HG02870 (cell line): ENCODE measurements at regions not wholly inside any gene's neighbourhood (a gene's known extent, or its start where the extent isn't known, plus 50 kb on each side); places are given as distances from the start of the nearest gene placed in this dataset.
"Not testable (repeated sequence)": the region's sequence is repeated elsewhere in the genome, so short reads cannot be mapped to it uniquely, and the experiment has no call there.

Experiments used
- ATAC-seq: cut with Tn5 transposase; IDR thresholded peaks from one replicate; pipeline ENCODE4 v1.9.1; 2021; ENCODE audit warnings: mild to moderate bottlenecking, moderate library complexity; ENCODE audit not compliant: unreplicated experiment

DNA sequence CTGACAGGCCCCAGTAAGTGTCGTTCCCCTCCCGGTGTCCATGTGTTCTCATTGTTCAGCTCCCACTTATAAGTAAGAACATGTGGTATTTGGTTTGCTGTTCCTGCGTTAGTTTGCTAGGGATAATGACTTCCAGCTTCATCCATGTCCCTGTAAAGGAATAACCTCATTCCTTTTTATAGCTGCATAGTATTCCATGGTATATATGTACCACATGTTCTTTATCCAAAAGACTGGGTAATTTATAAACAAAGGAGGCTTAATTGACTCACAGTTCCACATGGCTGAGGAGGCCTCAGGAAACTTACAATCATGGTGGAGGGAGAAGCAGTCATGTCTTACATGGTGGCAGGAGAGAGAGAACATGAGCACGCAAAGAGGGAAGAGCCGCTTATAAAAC, 79.6 kb upstream of the CACUL1 start:
- not testable (repeated sequence) for ATAC-seq

DNA sequence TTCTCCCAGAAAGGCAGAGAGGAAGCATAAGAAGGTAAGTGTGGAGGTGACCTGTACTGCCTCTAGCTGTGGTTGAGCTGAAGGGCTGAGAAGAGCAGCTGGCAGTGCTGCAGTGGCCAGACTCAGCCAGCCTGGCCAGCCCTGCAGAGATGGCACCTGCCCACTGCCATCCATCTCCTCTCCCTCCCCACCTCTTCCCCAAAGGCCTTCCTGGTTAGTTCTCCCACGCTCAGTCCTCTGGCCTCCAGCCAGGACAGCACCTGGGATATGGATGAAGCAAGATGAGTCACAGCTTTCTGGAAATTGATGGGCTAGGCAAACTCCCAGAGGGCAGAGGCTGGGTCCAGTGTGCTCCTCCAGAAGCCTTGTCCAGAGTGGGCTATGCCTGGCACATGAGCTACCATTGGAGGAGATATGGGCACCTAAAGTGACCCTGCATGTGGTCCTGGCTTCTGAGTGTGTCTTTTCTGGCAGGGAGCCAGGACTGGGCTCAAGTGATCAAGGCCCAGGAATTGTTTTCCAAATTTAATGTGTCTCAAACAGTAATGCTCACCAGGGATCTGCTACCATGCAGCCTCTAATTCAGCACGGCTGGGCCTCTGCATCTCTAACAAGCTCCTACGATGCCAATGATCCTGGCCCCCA, 81.0 kb upstream of the CACUL1 start:
- no peak for ATAC-seq

DNA sequence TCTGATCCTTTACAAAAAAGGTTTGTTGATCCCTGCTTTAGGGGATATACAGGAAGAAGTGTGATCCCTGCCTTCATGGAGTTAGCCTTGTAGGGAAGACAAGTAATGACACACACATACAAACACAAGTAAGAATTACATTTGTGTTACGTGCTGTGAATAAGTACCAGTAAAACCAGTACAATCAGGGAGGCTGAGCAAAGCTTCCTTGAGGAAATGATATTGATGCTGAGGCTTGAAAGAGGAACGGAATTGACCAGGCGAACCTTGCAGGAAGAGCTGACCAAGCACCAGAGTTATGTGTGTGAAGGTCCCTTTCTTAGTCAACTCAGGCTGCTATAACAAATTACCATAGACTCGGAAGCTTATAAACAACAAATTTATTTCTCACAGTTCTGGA, 83.6 kb upstream of the CACUL1 start:
- no peak for ATAC-seq

DNA sequence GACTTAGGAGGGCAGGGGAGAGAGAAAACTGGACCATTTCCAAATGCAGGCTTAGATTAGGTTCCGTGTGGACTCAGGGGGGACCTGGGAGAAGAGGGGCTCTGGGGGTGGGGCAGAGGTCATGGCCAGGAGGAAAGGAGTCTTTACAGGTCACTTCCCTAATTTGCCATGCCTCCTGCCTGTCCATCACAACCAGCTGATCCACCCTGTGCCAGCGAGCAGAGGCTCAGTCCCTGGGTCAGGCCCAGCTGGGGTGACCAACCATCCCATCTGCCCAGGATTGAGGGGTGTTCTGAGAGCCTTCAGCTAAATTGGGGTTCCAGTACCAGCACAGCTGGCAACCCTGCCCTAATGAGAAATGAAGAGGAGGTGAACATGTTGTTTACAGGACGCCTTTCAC, 84.6 kb upstream of the CACUL1 start:
- no peak for ATAC-seq

DNA sequence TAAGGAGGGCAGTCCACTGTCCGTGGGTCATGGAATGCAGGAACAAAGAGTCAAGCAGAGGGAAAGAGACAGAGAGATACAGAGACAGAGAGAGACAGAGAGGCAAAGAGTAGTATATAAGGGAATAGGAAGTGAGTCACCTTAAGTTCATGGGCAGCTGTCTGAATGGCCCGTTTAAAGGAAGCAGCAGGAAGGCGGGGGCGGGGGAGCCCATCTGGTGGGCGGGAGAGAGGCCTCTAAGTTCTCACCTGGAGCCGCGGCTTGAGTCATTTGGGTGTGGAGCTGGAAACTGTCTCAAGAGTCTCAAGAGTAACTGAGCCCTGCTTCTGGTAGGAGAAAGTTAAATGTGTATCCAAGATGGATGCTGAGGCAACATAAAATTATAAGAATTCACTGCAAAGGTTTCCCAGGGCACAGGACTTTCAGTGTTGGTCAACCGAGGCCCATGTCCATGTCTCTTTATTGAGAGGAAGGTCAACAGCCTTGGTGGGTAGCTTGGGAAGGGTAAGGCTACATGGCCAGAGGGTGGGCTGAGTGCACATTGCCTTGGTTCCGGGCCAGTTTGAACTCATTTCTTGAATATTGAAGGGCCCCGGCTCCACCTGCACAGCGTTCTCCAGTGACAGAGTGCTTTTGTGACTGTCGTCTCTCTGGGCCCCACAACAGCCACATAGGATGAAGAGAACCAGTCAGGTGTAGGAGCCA, 85.5 kb upstream of the CACUL1 start:
- no peak for ATAC-seq

DNA sequence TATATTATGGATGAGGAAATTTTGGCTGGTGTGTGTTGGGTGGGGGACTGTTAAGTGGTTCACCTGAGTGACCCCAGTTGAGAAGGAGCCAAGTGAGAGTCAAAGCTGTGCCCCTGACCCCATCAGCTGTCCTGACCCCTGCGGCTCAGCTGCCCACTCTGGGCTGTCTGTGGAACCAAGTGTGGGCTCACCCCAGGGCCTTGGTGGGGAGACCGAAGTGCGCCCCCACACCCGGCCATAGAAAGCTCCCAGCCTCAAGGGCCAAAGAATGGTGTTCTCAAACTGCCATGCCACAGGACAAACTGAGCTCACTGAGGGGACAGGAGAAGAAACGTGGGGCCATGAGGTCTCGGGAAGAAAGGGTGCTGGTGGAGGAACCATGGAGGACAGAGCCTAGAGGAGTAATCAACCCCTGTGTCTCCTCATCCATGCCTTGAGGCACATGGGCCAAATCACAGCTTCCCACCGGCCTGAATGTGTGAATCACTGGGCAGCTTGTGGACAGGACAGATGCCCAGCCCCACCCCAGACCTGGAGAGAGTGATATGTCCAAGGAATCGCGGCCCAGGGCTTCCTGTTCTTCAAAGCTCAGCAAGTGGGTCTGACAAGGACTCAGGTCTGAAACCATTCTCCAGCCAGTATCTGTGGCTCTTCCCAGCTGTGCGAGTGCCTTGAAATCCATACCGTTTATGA, 86.2 kb upstream of the CACUL1 start:
- no peak for ATAC-seq

DNA sequence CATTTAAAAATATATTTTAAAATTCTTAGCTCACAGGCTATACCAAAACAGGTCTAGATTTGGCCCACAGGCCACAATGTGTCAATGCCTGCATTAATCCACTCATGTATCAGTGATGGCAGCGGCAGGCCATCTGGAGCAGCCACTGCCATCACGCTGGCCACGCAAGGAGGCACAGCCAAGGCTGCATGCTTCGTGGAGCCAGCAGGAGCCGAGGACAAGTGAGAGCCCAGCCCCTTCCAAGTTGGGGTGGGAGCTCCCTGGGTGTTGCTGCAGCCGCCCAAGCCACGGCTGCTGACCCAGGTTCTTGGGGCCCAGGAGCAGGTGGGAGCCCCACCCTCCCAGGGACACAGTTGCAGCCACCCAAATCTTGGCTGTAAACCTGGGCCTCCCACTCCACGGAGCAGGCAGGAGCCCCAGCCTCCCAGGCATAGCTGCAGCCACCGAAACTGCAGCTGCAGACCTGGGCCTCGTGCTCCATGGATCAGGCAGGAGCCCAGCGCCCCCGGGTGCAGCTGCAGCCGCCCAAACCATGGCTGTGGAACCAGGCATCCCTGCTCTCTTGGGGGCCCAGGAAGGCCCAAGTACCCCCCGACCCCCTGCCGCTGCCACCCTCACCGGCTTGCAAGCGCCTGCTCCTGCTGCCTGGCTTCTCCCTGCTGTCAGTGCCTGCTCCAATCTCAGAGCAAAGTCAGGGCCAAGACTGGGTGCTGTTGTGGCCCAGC, 87.3 kb upstream of the CACUL1 start:
- ATAC-seq, result no peak

DNA sequence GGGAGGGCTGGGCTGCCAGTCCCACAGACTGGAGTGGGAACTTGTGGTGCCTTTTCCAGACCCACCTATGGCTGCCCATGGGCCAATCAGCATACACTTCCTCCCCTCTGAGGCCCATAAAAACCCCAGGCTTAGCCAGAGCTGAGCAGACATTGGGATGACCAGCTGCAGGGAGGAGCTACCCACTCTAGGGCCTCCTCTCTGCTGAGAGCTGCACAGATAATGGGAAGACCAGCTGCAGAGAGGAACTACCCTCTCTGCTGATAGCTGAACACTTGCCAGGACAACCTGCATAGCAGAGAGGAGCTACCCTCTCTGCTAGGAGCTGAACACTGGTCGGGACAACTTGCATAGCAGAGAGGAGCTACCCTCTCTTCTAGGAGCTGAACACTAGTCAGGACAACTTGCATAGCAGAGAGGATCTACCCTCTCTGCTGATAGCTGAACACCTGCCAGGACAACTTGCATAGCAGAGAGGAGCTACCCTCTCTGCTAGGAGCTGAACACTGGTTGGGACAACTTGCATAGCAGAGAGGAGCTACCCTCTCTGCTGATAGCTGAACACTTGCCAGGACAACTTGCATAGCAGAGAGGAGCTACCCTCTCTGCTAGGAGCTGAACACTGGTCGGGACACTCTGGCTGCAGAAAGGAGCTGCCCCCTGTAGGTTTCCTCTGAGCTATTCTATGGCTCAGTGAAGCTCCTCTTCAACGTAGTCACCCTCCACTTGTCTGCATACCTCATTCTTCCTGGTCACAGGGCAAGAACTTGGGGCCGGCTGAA, 88.3 kb upstream of the CACUL1 start:
- no peak for ATAC-seq

DNA sequence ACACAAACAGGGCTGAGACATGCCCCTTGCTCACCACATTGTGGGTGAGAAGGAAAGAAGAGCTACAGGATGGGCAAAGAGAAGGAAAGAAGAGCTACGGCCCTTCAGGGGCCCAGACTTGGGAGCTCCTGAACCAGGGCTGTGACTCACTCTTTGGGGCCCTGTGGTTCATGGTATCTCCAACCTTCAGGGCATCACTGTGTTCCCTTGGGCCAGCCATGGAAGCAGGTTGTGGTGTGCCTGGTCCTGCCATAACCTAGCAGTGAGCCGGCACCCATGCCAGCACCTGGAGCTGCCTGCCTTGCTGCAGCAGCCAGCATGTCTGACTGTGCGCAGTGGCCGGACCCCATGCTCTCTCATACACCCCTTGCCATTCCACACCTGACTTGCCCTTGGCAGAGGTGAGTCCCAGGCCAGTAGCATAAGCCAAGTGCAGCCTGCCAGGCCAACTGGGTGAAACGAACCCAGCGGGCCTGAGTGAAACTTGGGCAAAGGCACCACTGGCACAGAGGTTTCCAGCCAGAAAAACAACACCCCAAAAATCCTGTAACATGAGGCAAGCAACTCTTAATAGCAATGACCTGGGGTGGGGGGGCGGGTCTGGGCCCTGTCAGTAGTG, 89.0 kb upstream of the CACUL1 start:
- no peak for ATAC-seq

DNA sequence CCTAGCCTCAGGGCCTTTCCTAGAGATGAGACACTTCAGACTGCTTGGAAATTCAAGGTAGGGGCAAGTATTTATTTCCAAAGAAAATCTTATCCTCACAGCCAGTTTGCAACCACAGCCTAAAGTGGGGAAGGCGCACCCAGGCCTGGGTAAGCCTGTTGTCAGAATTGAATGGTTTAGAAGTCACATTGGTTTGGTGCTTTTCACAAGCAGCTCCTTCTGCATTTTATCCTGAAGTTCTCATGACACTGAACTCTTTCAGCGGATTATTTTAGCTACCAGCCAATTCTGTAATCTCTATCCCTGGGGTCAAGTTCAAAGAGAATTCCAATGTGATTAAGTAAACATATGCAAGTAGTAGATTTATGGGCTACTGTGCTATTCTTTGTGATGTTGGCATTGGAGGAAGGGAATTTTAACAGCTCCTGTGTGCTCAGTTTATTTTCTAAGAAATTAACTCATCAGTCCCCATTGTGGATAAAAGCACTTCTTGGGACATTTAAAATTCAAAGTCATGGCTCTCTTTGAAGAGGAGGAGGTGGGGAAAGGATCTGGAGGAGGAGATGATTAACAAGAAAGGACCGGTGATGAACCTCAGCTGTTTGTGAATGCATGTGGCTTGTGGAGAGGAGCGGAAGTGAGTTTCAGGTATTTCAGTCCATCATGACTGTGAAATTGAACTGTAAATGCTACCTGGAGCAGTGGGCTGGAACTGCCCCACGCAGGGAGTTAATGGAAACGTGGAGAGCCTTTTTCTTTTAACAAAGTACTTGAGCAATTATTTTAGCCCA, 90.2 kb upstream of the CACUL1 start:
- no peak for ATAC-seq

DNA sequence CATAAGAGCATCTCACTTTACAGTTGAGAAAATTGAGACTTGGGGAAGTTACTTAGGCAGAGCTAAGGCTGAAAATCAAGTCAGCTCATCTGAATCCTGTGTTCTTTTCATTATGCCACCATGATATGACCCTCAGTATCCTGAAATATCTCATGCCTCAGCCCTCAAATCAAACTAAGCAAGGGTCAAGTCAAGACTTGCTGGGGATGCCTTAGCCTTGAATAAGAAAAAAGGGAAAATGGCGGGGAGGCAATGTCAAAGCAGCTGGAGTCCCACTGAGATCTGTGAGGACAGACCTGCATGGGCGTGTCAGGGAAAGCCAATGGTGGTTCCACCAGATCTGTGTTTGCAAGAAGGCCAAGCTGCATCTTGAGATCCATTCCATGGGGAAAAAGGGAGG, 91.0 kb upstream of the CACUL1 start:
- ATAC-seq, result no peak

DNA sequence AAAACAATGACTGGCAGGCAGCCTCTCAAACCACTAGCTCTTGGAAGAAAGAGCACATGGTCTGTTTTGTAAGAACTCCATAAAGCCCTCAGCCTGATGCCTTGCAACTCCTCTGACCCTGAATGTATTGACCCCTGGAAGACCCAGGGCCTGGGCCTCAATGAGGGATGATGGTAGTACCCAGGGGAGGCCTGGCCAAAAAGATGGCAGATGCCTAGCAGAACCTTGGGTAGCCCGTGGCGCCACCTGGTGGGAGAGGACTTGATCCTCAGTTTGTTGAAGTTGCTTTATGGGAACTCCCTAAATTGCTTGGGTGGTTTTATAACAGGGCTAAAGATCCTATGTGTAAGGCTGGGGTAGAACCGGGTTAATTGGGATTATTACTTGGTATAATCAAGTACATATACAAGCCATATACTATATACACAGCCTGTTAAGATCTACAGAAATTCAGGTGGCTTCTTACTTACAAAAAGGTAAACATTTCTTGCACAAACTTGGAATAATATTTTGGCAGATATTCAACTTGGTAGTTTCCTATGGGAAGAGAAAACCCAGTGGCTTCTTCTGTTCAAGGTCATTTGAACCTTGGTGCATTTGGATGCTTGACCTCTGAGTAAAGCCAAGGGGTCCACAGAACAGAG, 95.8 kb upstream of the CACUL1 start:
- ATAC-seq, result peak; percentile 47

DNA sequence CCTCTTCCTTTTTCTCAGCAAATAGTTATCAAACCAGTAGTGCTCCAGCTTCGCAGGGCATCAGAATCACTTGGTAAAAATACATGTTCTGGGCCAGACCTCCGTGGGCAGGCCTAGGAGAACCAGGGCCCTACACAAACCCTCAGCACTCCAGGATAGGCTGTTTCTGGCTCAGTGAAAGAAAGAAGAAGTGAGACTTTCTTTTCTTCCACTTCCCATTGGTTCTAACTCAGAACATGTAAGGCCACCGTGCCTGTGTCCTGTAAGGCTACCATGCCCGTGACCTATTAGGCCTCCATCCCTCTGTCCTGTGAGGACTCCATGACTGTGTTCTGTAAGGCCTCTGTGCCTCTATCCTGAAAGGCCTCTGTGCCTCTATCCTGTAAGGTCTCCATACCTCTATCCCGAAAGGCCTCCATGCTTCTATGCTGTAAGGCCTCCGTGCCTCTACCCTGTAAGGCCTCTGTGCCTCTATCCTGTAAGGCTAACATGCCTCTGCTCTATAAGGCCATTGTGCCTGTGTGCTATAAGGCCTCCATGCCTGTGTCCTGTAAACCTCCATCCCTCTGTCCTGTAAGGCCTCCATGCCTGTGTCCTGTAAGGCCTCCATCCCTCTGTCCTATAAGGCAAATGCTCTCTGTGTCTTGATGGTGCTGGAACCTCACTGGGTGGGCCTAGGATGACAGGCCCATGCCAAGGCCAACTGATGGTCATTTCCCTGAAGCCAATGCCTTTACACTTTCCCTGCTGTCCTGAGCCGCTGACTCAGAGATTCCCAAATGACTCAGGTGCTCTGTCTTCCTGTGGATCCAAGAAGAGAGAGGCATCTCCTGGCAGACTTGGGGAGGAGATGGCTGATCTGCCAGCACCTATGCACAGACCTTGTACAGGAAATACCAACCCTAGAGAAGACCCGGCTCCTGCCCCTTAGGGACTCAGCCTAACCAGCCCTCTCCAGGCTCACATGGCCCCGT, 96.6 kb upstream of the CACUL1 start:
- ATAC-seq, result peak; percentile 73

DNA sequence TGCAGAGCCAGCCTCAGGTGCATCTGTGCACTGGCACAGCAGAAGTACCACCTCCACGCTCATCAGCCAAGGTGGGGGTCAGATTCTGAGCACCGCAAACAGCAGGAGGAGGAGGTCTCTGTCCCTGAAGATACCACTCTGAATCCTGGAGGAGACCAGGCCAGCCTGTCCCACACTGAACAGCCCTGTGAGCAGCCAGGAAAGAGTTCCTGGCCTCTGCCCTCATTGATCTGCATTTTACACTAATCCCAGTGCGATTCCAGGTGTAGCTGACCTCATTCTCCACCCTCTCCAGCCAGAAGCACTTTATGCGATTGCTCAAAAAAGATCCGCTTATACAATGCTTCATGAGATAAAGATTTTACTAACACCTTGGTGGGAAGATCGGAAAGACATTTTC, 99.1 kb upstream of the CACUL1 start:
- ATAC-seq, result no peak

DNA sequence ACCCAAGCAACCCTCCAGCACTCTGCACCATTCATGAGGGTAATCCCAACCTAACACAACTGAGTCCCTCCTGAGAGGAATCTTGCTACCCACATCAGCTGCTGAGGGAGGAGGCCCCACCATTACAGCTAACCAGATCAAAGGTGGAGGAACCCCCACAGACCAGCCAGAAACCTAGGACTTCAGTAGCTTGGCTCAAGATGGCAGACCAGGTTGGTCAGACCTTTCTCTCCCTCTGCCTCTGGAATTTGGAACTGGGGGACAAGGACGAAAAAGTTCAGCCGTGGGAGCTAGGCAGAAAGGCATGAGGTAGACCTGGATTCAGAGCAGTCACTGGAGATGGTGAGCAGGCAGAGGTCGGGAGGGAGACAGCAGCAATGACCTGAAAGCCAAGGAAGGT, 101.3 kb upstream of the CACUL1 start:
- no peak for ATAC-seq

DNA sequence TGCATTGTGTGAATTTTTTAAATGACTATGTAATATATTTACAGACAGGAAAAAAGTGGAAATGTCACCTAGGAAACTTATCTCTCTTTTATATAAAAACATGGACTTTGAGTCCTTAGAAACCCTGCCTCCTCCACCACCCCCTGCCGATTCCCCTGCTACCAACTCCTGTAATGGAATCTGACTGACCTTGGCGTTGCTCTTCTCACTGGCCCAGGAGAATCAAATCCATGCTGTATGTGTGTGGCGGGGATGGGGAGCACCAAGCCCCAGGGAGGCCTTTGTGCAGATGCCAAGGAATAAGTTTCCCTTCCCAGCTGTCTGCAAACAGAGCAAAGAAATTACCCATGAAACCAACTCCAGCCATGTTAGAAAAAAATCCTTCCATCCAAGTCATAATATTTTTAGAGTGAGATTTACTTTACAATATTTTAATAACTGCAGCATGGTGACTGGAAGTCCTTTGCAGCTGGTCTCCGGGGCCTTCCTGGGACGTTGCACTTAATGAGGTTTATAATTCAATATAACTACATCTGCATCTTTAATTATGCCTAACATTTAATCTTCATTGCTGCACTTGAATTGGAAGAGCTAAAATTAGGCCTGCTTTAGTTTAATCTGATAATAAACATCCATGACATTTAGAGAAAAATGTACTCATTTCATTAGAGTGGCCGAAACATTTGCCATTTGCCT, 111.4 kb upstream of the CACUL1 start:
- ATAC-seq, result no peak

DNA sequence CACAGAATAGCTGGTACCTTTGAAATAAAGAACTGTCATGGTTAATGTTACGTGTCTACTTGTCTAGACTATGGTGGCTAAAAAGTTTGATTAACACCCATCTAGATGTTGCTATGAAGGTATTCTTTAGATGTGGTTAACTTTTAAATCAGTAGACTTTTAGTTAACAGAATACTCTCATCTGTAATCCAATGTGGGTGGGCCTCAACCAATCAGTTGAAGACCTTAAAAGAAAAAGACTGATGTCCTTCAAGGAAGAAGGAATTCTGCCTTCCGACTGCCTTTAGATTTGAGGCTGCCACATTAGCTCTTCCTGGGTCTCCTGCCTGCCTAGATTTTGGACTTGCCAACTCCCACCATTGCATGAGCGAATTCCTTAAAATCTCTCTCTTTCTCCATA, 113.0 kb upstream of the CACUL1 start:
- no peak for ATAC-seq
